Endothelial cell of umbilical vein (primary cell): ENCODE measurements at regions not wholly inside any gene's neighbourhood (a gene's known extent, or its start where the extent isn't known, plus 50 kb on each side); places are given as distances from the start of the nearest gene placed in this dataset.

Experiments used
- BruUV-seq: library from RNA; stranded (reverse); fragments of 400-500 nt; replicated peaks from 2 replicates; lab custom pipeline; 2021; lab: Mats Ljungman, UMichigan
- CTCF ChIA-PET: fragments of 300-600, 350-600 bp; sonication (Branson Sonifier 250); formaldehyde crosslinking; loops from one replicate; lab custom pipeline; 2021; ENCODE audit warnings: antibody characterized with exemption, inconsistent platforms; lab: Charles Lee
- POLR2A ChIA-PET: fragments of 300-600, 350-600 bp; sonication (Branson Sonifier 250); formaldehyde crosslinking; loops from one replicate; lab custom pipeline; 2021; ENCODE audit warnings: antibody characterized with exemption, inconsistent platforms; lab: Charles Lee
- DNase-seq: peaks from one replicate; pipeline ENCODE4 v3.0.0-alpha.2; 2011; ENCODE audit warnings: low read depth, low spot score
- FAIRE-seq: peaks from 2 replicates; lab custom pipeline; 2011; peaks lifted over from hg19 to GRCh38; lab: Jason Lieb, UNC
- H2AFZ ChIP-seq: 2 replicates; pipeline ENCODE4 v1.6.0; 2012; ENCODE audit warnings: low read depth, low read length, control low read depth, inconsistent platforms
- H3K27ac ChIP-seq: 2 replicates; pipeline ENCODE4 v1.5.1; 2011; ENCODE audit warnings: low read depth, mild to moderate bottlenecking, control low read depth, low read length, moderate library complexity; ENCODE audit not compliant: insufficient read depth
- H3K27me3 ChIP-seq, 2 experiments: 2 replicates each; pipeline versions ENCODE4 v1.6.0 to v1.6.1; 2011; ENCODE audit warnings: low read length in 2 of 2, mixed read lengths in 1 of 2; ENCODE audit not compliant: control insufficient read depth in 2 of 2, insufficient read depth in 2 of 2
- H3K36me3 ChIP-seq, 2 experiments: 2 replicates in 1 of 2; 3 replicates in 1 of 2; pipeline ENCODE4 v1.5.1; 2011; ENCODE audit warnings: low read length in 2 of 2, mild to moderate bottlenecking in 1 of 2, moderate library complexity in 1 of 2; ENCODE audit not compliant: control insufficient read depth in 2 of 2, insufficient read depth in 2 of 2; ENCODE audit errors: extremely low read depth in 1 of 2
- H3K4me1 ChIP-seq: 3 replicates; pipeline ENCODE4 v1.5.1; 2011; ENCODE audit warnings: mild to moderate bottlenecking, low read length; ENCODE audit not compliant: control insufficient read depth, insufficient read depth; ENCODE audit errors: extremely low read depth
- H3K4me2 ChIP-seq: 2 replicates; pipeline ENCODE4 v1.6.1; 2011; ENCODE audit warnings: low read length, control low read depth, mixed read lengths; ENCODE audit not compliant: insufficient read depth
- H3K4me3 ChIP-seq, 3 experiments: fragments of 200-600 bp in 1 of 3; sonication (generic), shearing (Covaris generic) in 1 of 3; replicated peaks in 1 of 3; 2 replicates each; pipeline ENCODE4 v1.5.1; 2011 to 2016; ENCODE audit warnings: control low read depth in 3 of 3, low read length in 3 of 3, mild to moderate bottlenecking in 2 of 3, inconsistent platforms in 1 of 3, low read depth in 1 of 3, moderate library complexity in 1 of 3; ENCODE audit not compliant: insufficient read depth in 1 of 3
- H3K79me2 ChIP-seq: 2 replicates; pipeline ENCODE4 v1.6.0; 2012; ENCODE audit warnings: low read length, inconsistent platforms; ENCODE audit not compliant: control insufficient read depth, insufficient read depth
- H3K9ac ChIP-seq: replicated peaks from 2 replicates; pipeline ENCODE3; 2011; ENCODE audit warnings: low read length, control low read depth; ENCODE audit not compliant: insufficient read depth; ENCODE audit errors: extremely low read depth
- H3K9me1 ChIP-seq: replicated peaks from 3 replicates; pipeline ENCODE4 v1.6.0; 2011; ENCODE audit warnings: mild to moderate bottlenecking, low read length; ENCODE audit not compliant: control insufficient read depth, insufficient read depth; ENCODE audit errors: extremely low read depth
- H3K9me3 ChIP-seq: replicated peaks from 2 replicates; pipeline ENCODE4 v1.5.1; 2012; ENCODE audit warnings: low read length, inconsistent platforms; ENCODE audit not compliant: control insufficient read depth, insufficient read depth
- H4K20me1 ChIP-seq: replicated peaks from 2 replicates; pipeline ENCODE3; 2011; ENCODE audit warnings: mild to moderate bottlenecking, low read length; ENCODE audit not compliant: control insufficient read depth, insufficient read depth; ENCODE audit errors: extremely low read depth
- EZH2 ChIP-seq: IDR thresholded peaks from 2 replicates; pipeline ENCODE4 v1.6.1; 2012; ENCODE audit warnings: borderline replicate concordance, low read depth, mild to moderate bottlenecking, moderate library complexity, low read length, inconsistent platforms; ENCODE audit not compliant: severe bottlenecking
- FOS ChIP-seq: IDR thresholded peaks from 2 replicates; pipeline ENCODE4 v1.6.1; 2011; ENCODE audit warnings: mild to moderate bottlenecking, low read length, moderate library complexity, borderline replicate concordance; ENCODE audit not compliant: insufficient read depth
- GATA2 ChIP-seq: IDR thresholded peaks from 2 replicates; pipeline ENCODE4 v1.7.0; 2011; ENCODE audit warnings: low read depth, mild to moderate bottlenecking, moderate library complexity, mixed read lengths, low read length; ENCODE audit not compliant: insufficient read length, insufficient read depth
- JUN ChIP-seq: IDR thresholded peaks from 2 replicates; pipeline ENCODE4 v1.6.1; 2011; ENCODE audit warnings: borderline replicate concordance, low read depth; ENCODE audit not compliant: insufficient read length, insufficient read depth
- MYC ChIP-seq: IDR thresholded peaks from one replicate; pipeline ENCODE4 v1.6.1; 2011; ENCODE audit warnings: mild to moderate bottlenecking, low read depth, low read length
- POLR2A ChIP-seq: IDR thresholded peaks from 2 replicates; pipeline ENCODE4 v1.6.1; 2012; ENCODE audit warnings: low read depth, mild to moderate bottlenecking, control low read depth, low read length
- POLR2AphosphoS5 ChIP-seq: IDR thresholded peaks from 2 replicates; pipeline ENCODE4 v1.6.1; 2012; ENCODE audit warnings: low read depth, mild to moderate bottlenecking, control low read depth, low read length, moderate library complexity; ENCODE audit not compliant: insufficient read depth
- dilution Hi-C: fragments of 300-500 bp; cut with MboI; formaldehyde crosslinking; loops from one replicate; pipeline ENCODE4 v1.15.0; 2019; ENCODE audit warnings: low sequenced_read_pairs; ENCODE audit not compliant: extremely low pct_ligation_motif_present
- intact Hi-C: fragments of 100-400 bp; cut with micrococcal nuclease; formaldehyde crosslinking; loops from one replicate; pipeline ENCODE4 v1.10.0; 2022
- TF ChIP-seq, protein P1 (sequence below), 2 donors: IDR thresholded peaks; 1 replicate in 1 of 2; 2 replicates in 1 of 2; pipeline ENCODE4 v1.5.1; 2011; ENCODE audit warnings: low read length in 2 of 2, mild to moderate bottlenecking in 2 of 2, moderate library complexity in 2 of 2, control low read depth in 1 of 2, inconsistent platforms in 1 of 2, low read depth in 1 of 2; ENCODE audit not compliant: insufficient read depth in 1 of 2; ENCODE audit errors: extremely low read depth in 1 of 2
- TF ChIP-seq, protein P2 (sequence below): IDR thresholded peaks from 2 replicates; pipeline ENCODE4 v1.6.1; 2011; ENCODE audit not compliant: insufficient read depth, insufficient read length

DNA sequence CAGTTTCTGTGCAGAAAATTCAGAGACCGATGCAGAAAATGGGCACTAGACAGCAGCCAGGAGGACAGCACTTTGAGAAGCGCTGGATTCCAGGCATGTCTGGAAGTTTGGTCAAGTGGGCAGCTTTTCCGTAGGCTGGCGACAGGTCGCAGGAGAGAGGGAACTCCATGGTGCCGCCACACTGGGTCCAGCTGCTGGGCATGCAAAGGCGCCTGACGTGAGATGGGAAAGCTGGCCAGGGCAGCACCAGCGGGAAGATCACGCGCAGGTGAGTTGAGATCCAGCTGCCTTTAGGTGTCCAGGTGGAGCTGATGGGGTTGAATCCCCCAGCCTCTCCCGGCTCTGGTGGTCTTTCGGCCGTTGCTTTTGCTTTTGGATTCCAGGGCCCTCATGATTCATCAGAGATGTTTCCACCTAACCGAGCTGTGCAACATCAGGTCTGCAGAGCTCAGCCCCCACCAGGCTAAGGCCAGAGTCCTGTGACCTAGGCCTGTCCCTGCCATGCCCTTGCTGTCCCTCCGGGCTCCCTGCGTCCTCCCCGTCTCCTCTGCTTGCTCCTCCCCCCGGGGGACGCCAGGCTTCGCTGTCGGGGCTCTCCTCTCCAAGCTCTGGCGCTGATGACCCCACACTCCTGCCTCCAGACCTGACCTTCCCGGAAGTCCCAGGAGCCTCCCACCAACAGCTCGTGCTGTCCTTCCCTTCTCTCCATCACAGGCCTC lies 1001.7 kb downstream of the BRD1 start:
- Histone ChIP-seq H3K27me3 (no peaks in the 10 kb centered on the region), H3K4me1 (no peaks in the 10 kb centered on the region), H3K4me2 (no peak overlapping the region), H3K9me1 (no peaks in the 10 kb centered on the region), H3K4me3 (no peak overlapping the region), H2AFZ (no peak overlapping the region), H3K36me3 (no peaks in the 10 kb centered on the region), H3K9ac (no peak overlapping the region), H4K20me1 (no peaks in the 10 kb centered on the region), H3K9me3 (peaks cover 19% of the 10 kb centered on the region), H3K27ac (no peak overlapping the region), H3K79me2 (no peaks in the 10 kb centered on the region)
- ChIA-PET CTCF (no interaction called here), POLR2A (no interaction called here)
- TF ChIP-seq GATA2 (no peak), POLR2AphosphoS5 (no peak), MYC (no peak), POLR2A (no peak), JUN (no peak), EZH2 (no peak), FOS (no peak)
- TF ChIP-seq, protein P1, sequence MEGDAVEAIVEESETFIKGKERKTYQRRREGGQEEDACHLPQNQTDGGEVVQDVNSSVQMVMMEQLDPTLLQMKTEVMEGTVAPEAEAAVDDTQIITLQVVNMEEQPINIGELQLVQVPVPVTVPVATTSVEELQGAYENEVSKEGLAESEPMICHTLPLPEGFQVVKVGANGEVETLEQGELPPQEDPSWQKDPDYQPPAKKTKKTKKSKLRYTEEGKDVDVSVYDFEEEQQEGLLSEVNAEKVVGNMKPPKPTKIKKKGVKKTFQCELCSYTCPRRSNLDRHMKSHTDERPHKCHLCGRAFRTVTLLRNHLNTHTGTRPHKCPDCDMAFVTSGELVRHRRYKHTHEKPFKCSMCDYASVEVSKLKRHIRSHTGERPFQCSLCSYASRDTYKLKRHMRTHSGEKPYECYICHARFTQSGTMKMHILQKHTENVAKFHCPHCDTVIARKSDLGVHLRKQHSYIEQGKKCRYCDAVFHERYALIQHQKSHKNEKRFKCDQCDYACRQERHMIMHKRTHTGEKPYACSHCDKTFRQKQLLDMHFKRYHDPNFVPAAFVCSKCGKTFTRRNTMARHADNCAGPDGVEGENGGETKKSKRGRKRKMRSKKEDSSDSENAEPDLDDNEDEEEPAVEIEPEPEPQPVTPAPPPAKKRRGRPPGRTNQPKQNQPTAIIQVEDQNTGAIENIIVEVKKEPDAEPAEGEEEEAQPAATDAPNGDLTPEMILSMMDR (IDR thresholded peaks at IDR 0.05; ENCODE audit: extremely low read depth in 1 of 2, insufficient read depth in 1 of 2, low read depth in 1 of 2, low read length in 2 of 2), result no peak
- TF ChIP-seq, protein P2, sequence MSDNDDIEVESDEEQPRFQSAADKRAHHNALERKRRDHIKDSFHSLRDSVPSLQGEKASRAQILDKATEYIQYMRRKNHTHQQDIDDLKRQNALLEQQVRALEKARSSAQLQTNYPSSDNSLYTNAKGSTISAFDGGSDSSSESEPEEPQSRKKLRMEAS, result no peak
- no TSS peak for BruUV-seq
- DNase-seq, result no peak
- intact Hi-C loops, result no loop called here
- dilution Hi-C loops, result no loop called here
- no peak for FAIRE-seq
